Esophagus muscularis mucosa (tissue), 4 donors: ENCODE measurements at regions not wholly inside any gene's neighbourhood (a gene's known extent, or its start where the extent isn't known, plus 50 kb on each side); places are given as distances from the start of the nearest gene placed in this dataset.

Experiments
- DNase-seq: peaks from one replicate; pipeline ENCODE4 v3.0.0-alpha.2; 2017; ENCODE audit errors: extremely low spot score
- H3K27ac ChIP-seq, 4 donors: fragments of 200-600 bp; sonication (generic); replicated peaks in 1 of 4; 1 replicate in 3 of 4; 2 replicates in 1 of 4; pipeline ENCODE4 v1.5.1; 2016 to 2019; ENCODE audit warnings: mild to moderate bottlenecking in 1 of 4
- H3K27me3 ChIP-seq, 4 donors: fragments of 200-600 bp; sonication (generic); one replicate each; pipeline versions ENCODE4 v1.5.1 to v1.6.0; 2016 to 2019
- H3K36me3 ChIP-seq, 4 donors: fragments of 200-600 bp; sonication (generic); one replicate each; pipeline ENCODE4 v1.5.1; 2016 to 2019
- H3K4me1 ChIP-seq, 4 donors: fragments of 200-600 bp; sonication (generic); one replicate each; pipeline ENCODE4 v1.5.1; 2016 to 2019
- H3K4me3 ChIP-seq, 4 donors: fragments of 200-600 bp; sonication (generic); 1 replicate in 2 of 4; 2 replicates in 2 of 4; pipeline ENCODE4 v1.5.1; 2016 to 2019; ENCODE audit warnings: mild to moderate bottlenecking in 4 of 4, moderate library complexity in 1 of 4
- H3K9me3 ChIP-seq, 4 donors: fragments of 200-600 bp; sonication (generic); 1 replicate in 3 of 4; 2 replicates in 1 of 4; pipeline ENCODE4 v1.5.1; 2016 to 2019
- EP300 ChIP-seq: sonication (generic); formaldehyde crosslinking; IDR thresholded peaks from one replicate; pipeline ENCODE4 v1.6.1; 2017; ENCODE audit warnings: antibody characterized with exemption
- POLR2A ChIP-seq: fragments of 450-650 bp; IDR thresholded peaks from one replicate; pipeline ENCODE4 v1.6.1; 2017; ENCODE audit warnings: antibody characterized with exemption, moderate library complexity, mild to moderate bottlenecking, low read depth
- POLR2AphosphoS5 ChIP-seq, 2 donors: sonication (generic); formaldehyde crosslinking; IDR thresholded peaks; one replicate each; pipeline ENCODE4 v1.6.1; 2017; ENCODE audit warnings: antibody characterized with exemption in 2 of 2
- WGBS: methylation state at CpG from one replicate; pipeline ENCODE4 v1.1.5; 2018; 5-methylcytosine and 5-hydroxymethylcytosine counted together
- intact Hi-C: fragments of 100-400 bp; cut with DNase I; formaldehyde crosslinking; loops from one replicate; pipeline ENCODE4 v1.15.1; 2023
- TF ChIP-seq, protein P1 (sequence below), 3 experiments: fragments of 200-600 bp in 2 of 3; fragments of 450-650 bp in 1 of 3; sonication (generic) in 2 of 3; IDR thresholded peaks; one replicate each; pipeline ENCODE4 v1.5.1; 2017 to 2019; ENCODE audit warnings: antibody characterized with exemption in 3 of 3, mild to moderate bottlenecking in 2 of 3, moderate library complexity in 1 of 3

DNA sequence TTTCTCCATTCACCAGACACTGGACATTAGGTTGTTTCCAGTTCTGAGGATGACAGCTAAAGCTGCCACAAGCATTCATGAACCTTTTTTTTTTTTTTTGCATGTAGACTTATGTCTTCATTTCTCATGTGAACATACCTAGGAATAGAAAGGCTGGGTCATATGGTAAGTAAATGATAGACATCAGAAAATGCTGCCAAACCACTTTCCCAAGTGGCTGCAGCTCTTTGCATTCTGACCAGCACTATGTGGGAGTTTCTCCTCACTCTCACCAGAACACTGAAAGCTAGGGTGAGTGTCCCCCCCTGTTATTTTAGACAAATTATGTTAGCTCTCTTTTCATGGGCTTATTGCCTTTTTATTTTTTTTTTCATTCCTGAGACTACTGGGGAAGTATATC is 197.5 kb downstream of the OTOR start:
- H3K4me1 ChIP-seq: peaks cover 0 to 19% (median 3%) of the 10 kb centered on the region in 4 donors
- no peaks in the 10 kb centered on the region for H3K27me3 ChIP-seq
- intact Hi-C loops: no loop called here
- H3K27ac ChIP-seq: no peak overlapping the region
- no peak for TF ChIP-seq POLR2A
- no peak for TF ChIP-seq POLR2AphosphoS5 (IDR thresholded peaks at IDR 0.05)
- no peak for TF ChIP-seq EP300
- TF ChIP-seq, protein P1, sequence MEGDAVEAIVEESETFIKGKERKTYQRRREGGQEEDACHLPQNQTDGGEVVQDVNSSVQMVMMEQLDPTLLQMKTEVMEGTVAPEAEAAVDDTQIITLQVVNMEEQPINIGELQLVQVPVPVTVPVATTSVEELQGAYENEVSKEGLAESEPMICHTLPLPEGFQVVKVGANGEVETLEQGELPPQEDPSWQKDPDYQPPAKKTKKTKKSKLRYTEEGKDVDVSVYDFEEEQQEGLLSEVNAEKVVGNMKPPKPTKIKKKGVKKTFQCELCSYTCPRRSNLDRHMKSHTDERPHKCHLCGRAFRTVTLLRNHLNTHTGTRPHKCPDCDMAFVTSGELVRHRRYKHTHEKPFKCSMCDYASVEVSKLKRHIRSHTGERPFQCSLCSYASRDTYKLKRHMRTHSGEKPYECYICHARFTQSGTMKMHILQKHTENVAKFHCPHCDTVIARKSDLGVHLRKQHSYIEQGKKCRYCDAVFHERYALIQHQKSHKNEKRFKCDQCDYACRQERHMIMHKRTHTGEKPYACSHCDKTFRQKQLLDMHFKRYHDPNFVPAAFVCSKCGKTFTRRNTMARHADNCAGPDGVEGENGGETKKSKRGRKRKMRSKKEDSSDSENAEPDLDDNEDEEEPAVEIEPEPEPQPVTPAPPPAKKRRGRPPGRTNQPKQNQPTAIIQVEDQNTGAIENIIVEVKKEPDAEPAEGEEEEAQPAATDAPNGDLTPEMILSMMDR (IDR thresholded peaks at IDR 0.05): no peak
- H3K9me3 ChIP-seq: peaks cover 0 to 9% (median 7%) of the 10 kb centered on the region in 4 donors
- DNase-seq: no peak
- H3K4me3 ChIP-seq: no peak overlapping the region
- no peaks in the 10 kb centered on the region for H3K36me3 ChIP-seq

DNA sequence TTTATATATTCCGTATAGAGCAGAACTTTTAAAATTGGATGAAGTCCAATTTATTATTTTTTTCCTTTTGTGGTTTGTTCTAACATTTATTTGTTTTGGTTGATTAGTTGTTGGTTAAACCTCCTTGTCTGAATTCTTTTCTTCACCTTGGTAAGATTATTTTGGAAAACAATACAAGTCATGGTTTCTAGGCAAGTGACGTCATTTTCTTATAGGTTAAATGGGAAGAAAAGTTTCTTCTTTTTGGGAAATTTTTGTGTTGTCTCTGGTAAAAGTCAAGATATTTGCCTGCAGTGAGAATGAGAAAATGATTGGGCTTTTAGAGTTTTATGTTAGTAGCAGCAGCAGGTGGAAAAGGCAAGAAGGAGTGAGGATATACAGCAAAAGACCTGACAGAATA is 197.9 kb downstream of the OTOR start:
- Histone ChIP-seq H3K9me3 (peaks cover 0 to 10% (median 7%) of the 10 kb centered on the region in 4 donors), H3K27me3 (no peaks in the 10 kb centered on the region), H3K4me3 (no peak overlapping the region), H3K36me3 (no peaks in the 10 kb centered on the region), H3K4me1 (peaks cover 0 to 19% (median 3%) of the 10 kb centered on the region in 4 donors), H3K27ac (no peak overlapping the region)
- intact Hi-C loops: no loop called here
- 87% methylated on average over 2 of the region's 2 CpGs for WGBS
- TF ChIP-seq EP300 (no peak), POLR2AphosphoS5 (IDR thresholded peaks at IDR 0.05) (no peak), POLR2A (no peak)
- TF ChIP-seq, protein P1 (IDR thresholded peaks at IDR 0.05): no peak
- no peak for DNase-seq

DNA sequence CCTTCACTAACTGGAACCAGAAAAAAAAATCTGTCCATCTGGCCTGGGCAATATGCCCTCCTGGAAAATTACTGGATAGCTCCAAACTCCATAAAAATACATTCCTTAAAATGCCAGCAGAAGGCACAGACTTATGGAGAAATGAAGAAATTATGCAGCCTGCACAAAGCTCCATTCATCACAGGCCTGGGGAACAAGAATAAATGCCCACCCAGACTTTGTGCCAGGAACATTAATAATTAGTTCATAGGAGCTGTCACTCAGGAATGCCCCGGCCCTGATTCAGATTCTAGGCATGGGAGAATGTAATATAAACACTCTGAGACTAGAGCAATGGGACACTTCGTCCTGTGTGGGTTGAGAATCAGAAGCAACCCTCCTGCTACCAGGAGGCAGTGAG is 199.3 kb downstream of the OTOR start:
- DNase-seq: no peak
- no peaks in the 10 kb centered on the region for H3K36me3 ChIP-seq
- intact Hi-C loops: no loop called here
- H3K4me3 ChIP-seq: no peak overlapping the region
- 22% methylated on average over 2 of the region's 2 CpGs for WGBS
- no peaks in the 10 kb centered on the region for H3K27me3 ChIP-seq
- TF ChIP-seq POLR2A: no peak
- TF ChIP-seq, protein P1 (IDR thresholded peaks at IDR 0.05): no peak
- peak in 1 of 2 donors; percentile 60 for TF ChIP-seq POLR2AphosphoS5 (IDR thresholded peaks at IDR 0.05)
- TF ChIP-seq EP300: no peak
- peaks cover 0 to 19% (median 3%) of the 10 kb centered on the region in 4 donors for H3K4me1 ChIP-seq
- H3K27ac ChIP-seq: peak overlapping the region; percentile 34 to 63 (median 56)
- peaks cover 0 to 10% (median 7%) of the 10 kb centered on the region in 4 donors for H3K9me3 ChIP-seq

DNA sequence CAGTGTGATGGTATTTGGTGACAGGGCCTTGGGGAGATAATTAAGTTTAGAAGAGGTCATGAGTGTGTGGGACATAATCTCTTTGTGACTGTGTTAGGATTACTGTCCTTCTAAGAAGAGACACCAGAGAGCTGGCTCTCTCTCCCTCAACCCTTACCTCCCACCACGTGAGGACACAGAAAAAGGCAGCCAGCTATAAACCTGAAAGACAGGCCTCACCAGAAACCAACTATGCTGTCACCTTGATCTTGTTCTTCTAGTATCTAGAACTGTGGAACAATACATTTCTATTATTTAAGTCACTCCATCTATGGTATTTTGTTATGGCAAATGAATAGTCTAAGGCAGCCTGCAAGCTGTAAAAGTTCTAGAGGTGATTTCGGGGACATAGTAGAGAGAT is 203.7 kb downstream of the OTOR start:
- no peak for TF ChIP-seq POLR2A
- TF ChIP-seq, protein P1 (IDR thresholded peaks at IDR 0.05): no peak
- TF ChIP-seq EP300: no peak
- no peak for TF ChIP-seq POLR2AphosphoS5 (IDR thresholded peaks at IDR 0.05)
- intact Hi-C loops: no loop called here
- Histone ChIP-seq H3K9me3 (peaks cover 0 to 10% (median 7%) of the 10 kb centered on the region in 4 donors), H3K4me3 (no peak overlapping the region), H3K36me3 (no peaks in the 10 kb centered on the region), H3K27me3 (no peaks in the 10 kb centered on the region), H3K4me1 (peaks cover 0 to 16% (median 3%) of the 10 kb centered on the region in 4 donors), H3K27ac (no peak overlapping the region)
- no peak for DNase-seq
- 67% methylated on average over 2 of the region's 2 CpGs for WGBS

DNA sequence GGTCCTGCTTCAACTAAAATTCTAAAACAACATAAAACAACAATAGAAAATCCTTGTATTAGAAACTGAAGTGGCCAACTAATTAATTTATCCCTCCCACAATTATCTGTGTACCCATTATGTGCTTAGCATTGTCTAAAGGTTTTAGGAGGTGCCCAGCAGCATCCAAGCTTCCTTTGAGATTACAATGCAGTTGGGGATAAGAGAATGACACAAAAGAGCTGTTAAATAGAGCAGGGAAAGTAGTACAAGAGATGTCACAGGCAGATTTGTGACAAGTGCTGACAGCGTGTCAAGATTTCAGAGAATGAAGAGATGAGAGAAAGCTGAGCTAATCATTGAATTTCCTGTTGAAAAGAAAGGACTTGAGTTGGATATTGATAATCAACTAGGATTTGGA is 204.8 kb downstream of the OTOR start:
- no peak for DNase-seq
- TF ChIP-seq, protein P1 (IDR thresholded peaks at IDR 0.05): no peak
- TF ChIP-seq POLR2A (no peak), POLR2AphosphoS5 (IDR thresholded peaks at IDR 0.05) (no peak), EP300 (no peak)
- H3K27ac ChIP-seq: no peak overlapping the region
- H3K36me3 ChIP-seq: no peaks in the 10 kb centered on the region
- 79% methylated on average over 1 of the region's 1 CpG for WGBS
- H3K9me3 ChIP-seq: peaks cover 0 to 10% (median 7%) of the 10 kb centered on the region in 4 donors
- no peak overlapping the region for H3K4me3 ChIP-seq
- intact Hi-C loops: no loop called here
- peaks cover 0 to 5% (median 1%) of the 10 kb centered on the region in 4 donors for H3K4me1 ChIP-seq
- H3K27me3 ChIP-seq: no peaks in the 10 kb centered on the region
